Heart left ventricle (tissue), 16 donors: ENCODE measurements at regions not wholly inside any gene's neighbourhood (a gene's known extent, or its start where the extent isn't known, plus 50 kb on each side); places are given as distances from the start of the nearest gene placed in this dataset.

Experiments used
- ATAC-seq, 4 donors: fragments of 200-7000 bp; cut with Tn5 transposase; one replicate each; pipeline ENCODE4 v1.9.1; 2020 to 2022; ENCODE audit warnings: moderate library complexity in 4 of 4, mild to moderate bottlenecking in 3 of 4, moderate number of reproducible peaks in 1 of 4
- DNase-seq, 5 donors: peaks; one replicate each; pipeline ENCODE4 v3.0.0-alpha.2; 2020
- H3K27ac ChIP-seq, 12 donors: fragments of 200-600 bp; sonication (generic) in 4 of 12; one replicate each; pipeline versions ENCODE4 v1.5.0 to v1.8.0; 2016 to 2022; ENCODE audit warnings: mild to moderate bottlenecking in 2 of 12
- H3K27me3 ChIP-seq, 9 donors: fragments of 200-600 bp; sonication (generic) in 2 of 9; one replicate each; pipeline versions ENCODE4 v1.5.1 to v1.8.0; 2016 to 2022; ENCODE audit warnings: mild to moderate bottlenecking in 3 of 9
- H3K36me3 ChIP-seq, 9 donors: fragments of 200-600 bp; sonication (generic) in 2 of 9; one replicate each; pipeline versions ENCODE4 v1.5.0 to v1.8.0; 2018 to 2022; ENCODE audit warnings: mild to moderate bottlenecking in 2 of 9
- H3K4me1 ChIP-seq, 12 donors: fragments of 200-600 bp; sonication (generic) in 4 of 12; one replicate each; pipeline versions ENCODE4 v1.5.0 to v1.8.0; 2016 to 2022; ENCODE audit warnings: mild to moderate bottlenecking in 3 of 12
- H3K4me3 ChIP-seq, 12 donors: fragments of 200-600 bp; sonication (generic) in 4 of 12; one replicate each; pipeline versions ENCODE4 v1.5.0 to v1.8.0; 2017 to 2022; ENCODE audit warnings: mild to moderate bottlenecking in 9 of 12, moderate library complexity in 4 of 12
- H3K9me3 ChIP-seq, 12 donors: fragments of 200-600 bp; sonication (generic) in 4 of 12; one replicate each; pipeline versions ENCODE4 v1.5.0 to v1.8.0; 2016 to 2022; ENCODE audit warnings: mild to moderate bottlenecking in 1 of 12
- POLR2A ChIP-seq, 2 donors: fragments of 450-650 bp; IDR thresholded peaks; one replicate each; pipeline ENCODE4 v1.6.1; 2017; ENCODE audit warnings: antibody characterized with exemption in 2 of 2, mild to moderate bottlenecking in 2 of 2, moderate library complexity in 2 of 2
- WGBS, 4 donors: extraction: QIAGEN DNeasy Blood & Tissue Kit in 2 of 4; methylation state at CpG; one replicate each; pipeline versions ENCODE4 v1.1.5 to v1.1.7; 2013 to 2018; 5-methylcytosine and 5-hydroxymethylcytosine counted together
- intact Hi-C, 10 donors: fragments of 100-400 bp; cut with DNase I; formaldehyde crosslinking; loops; one replicate each; pipeline versions ENCODE4 v1.11.1 to v1.14.2; 2022
- TF ChIP-seq, protein P1 (sequence below), 12 donors: fragments of 200-600 bp; sonication (generic) in 4 of 12; IDR thresholded peaks; one replicate each; pipeline versions ENCODE4 v1.5.0 to v1.8.0; 2018 to 2022; ENCODE audit warnings: antibody characterized with exemption in 12 of 12, mild to moderate bottlenecking in 5 of 12
- donor health status: ischemic (EF 13 %, LVEDD 7.1; RV severe dilation, severe dysfunction).
- donor health status: healthy with polysubstance abuse.
- donor health status: DM: no; HTN: yes; CAD: no.
- donor health status: DM: no; HTN: no; CAD: no.
- donor health status: ischemic (EF 25% LVEDD 6.9; RV normal size, moderate dysfunction).
- donor health status: ischemic (EF 25% LVEDD 5.7; RV mildly dilated, moderate dysfunction).
- donor health status: healthy.
- donor health status: DM: yes; HTN: yes; CAD: no.
- donor health status: ischemic (EF 35%, LVEDD 5.7; RV mildly dilated, moderate dysfunction).
- donor health status: nonischemic (EF 11% LVEDD 7.7; RV severe dilation, severe dysfunction).
- donor health status: DM: yes; HTN: yes; CAD: no.
- donor health status: PGD.
- donor health status: ischemic (EF 29% LVEDD 5.4; RV normal size, mild dysfunction).
- donor health status: nonischemic (EF 23%, LVEDD 6.1; RV moderate dilation, normal function).

GRCh38 chr9:70478963-70479641 is 64.6 kb upstream of the KLF9 start:
- Histone ChIP-seq H3K4me1 (peaks cover 20 to 91% (median 52%) of the 10 kb centered on the region in 12 donors), H3K9me3 (no peaks in the 10 kb centered on the region), H3K36me3 (no peaks in the 10 kb centered on the region), H3K27me3 (no peaks in the 10 kb centered on the region), H3K27ac (peak overlapping the region; percentile 86 to 97 (median 92)), H3K4me3 (no peak overlapping the region)
- intact Hi-C loops: loop anchor here in 2 of 10 donors (5.0 kb wide), 2 partner anchors 52 to 57 kb away; no protein-coding TSS in a partner anchor
- 74 to 84% (median 80%) methylated on average over 3 of the region's 3 CpGs for WGBS, 4 donors
- ATAC-seq: no peak
- TF ChIP-seq POLR2A (IDR thresholded peaks at IDR 0.05): no peak
- TF ChIP-seq, protein P1, sequence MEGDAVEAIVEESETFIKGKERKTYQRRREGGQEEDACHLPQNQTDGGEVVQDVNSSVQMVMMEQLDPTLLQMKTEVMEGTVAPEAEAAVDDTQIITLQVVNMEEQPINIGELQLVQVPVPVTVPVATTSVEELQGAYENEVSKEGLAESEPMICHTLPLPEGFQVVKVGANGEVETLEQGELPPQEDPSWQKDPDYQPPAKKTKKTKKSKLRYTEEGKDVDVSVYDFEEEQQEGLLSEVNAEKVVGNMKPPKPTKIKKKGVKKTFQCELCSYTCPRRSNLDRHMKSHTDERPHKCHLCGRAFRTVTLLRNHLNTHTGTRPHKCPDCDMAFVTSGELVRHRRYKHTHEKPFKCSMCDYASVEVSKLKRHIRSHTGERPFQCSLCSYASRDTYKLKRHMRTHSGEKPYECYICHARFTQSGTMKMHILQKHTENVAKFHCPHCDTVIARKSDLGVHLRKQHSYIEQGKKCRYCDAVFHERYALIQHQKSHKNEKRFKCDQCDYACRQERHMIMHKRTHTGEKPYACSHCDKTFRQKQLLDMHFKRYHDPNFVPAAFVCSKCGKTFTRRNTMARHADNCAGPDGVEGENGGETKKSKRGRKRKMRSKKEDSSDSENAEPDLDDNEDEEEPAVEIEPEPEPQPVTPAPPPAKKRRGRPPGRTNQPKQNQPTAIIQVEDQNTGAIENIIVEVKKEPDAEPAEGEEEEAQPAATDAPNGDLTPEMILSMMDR (IDR thresholded peaks at IDR 0.05): no peak
- no peak for DNase-seq

- intact Hi-C loops: loop anchor here in 2 of 10 donors (5.0 kb wide), 2 partner anchors 51 to 56 kb away; no protein-coding TSS in a partner anchor
- no peaks in the 10 kb centered on the region for H3K36me3 ChIP-seq
- TF ChIP-seq, protein P1 (IDR thresholded peaks at IDR 0.05): no peak
- no peak for TF ChIP-seq POLR2A (IDR thresholded peaks at IDR 0.05)
Measured at GRCh38 chr9:70477907-70478480, 63.5 kb upstream of the KLF9 start.

DNA sequence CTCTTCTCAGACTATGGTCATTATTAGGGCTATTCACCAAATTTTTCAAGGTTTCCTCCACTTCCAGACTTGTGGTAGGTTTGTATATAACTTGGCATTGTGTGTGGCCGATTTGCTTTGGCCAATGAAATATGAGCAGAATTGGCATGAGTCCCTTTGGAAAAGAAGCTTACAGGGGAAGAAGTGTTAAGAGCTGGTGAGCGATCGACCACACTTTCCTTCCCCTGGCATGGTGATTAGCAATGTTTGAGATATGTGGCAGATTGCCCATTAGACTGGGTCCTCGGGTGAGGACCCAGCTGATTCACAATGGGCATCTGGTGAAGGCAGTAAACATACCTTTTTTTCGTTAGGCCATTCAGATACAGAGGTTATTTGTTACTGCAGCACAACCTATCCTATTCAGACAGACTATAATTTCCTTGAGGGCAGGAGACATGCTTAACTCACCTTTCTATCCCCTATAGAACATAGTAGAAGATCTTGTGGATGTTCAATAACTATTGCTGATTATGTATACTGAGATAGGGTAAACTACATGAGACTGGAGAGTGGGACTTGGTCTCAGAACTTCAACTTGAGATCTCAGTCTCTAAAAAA is 62.8 kb upstream of the KLF9 start:
- peak overlapping the region in 4 of 12 donors; percentile 15 to 95 (median 92) for H3K27ac ChIP-seq
- TF ChIP-seq POLR2A (IDR thresholded peaks at IDR 0.05): no peak
- TF ChIP-seq, protein P1 (IDR thresholded peaks at IDR 0.05): no peak
- ATAC-seq (no peak), DNase-seq (no peak)
- H3K27me3 ChIP-seq: no peaks in the 10 kb centered on the region
- H3K36me3 ChIP-seq: no peaks in the 10 kb centered on the region
- no peak overlapping the region for H3K4me3 ChIP-seq
- no peaks in the 10 kb centered on the region for H3K9me3 ChIP-seq
- peaks cover 15 to 99% (median 55%) of the 10 kb centered on the region in 12 donors for H3K4me1 ChIP-seq
- 74 to 88% (median 82%) methylated on average over 5 of the region's 5 CpGs for WGBS, 4 donors
- intact Hi-C loops: loop anchor here in 2 of 10 donors (5.0 kb wide), 2 partner anchors 50 to 55 kb away; no protein-coding TSS in a partner anchor

More at GRCh38 chr9:70477907-70478480, 63.5 kb upstream of the KLF9 start:
- Histone ChIP-seq H3K4me1 (peaks cover 14 to 94% (median 48%) of the 10 kb centered on the region in 12 donors), H3K9me3 (no peaks in the 10 kb centered on the region), H3K27me3 (no peaks in the 10 kb centered on the region), H3K4me3 (no peak overlapping the region), H3K27ac (peak overlapping the region in 8 of 12 donors; percentile 2 to 95 (median 90))
- WGBS, 4 donors: 43 to 53% (median 49%) methylated on average over 2 of the region's 2 CpGs
- DNase-seq: no peak
- no peak for ATAC-seq

GRCh38 chr9:70475211-70475610 is 60.8 kb upstream of the KLF9 start:
- no peak for DNase-seq
- H3K4me1 ChIP-seq: peaks cover 15 to 99% (median 55%) of the 10 kb centered on the region in 12 donors
- TF ChIP-seq, protein P1 (IDR thresholded peaks at IDR 0.05): no peak
- no peak for TF ChIP-seq POLR2A (IDR thresholded peaks at IDR 0.05)
- peak overlapping the region in 10 of 12 donors; percentile 20 to 95 (median 58) for H3K27ac ChIP-seq
- peak in 1 of 4 donors; percentile 28 for ATAC-seq
- H3K4me3 ChIP-seq: no peak overlapping the region
- no peaks in the 10 kb centered on the region for H3K27me3 ChIP-seq
- WGBS, 4 donors: 23 to 29% (median 27%) methylated on average over 2 of the region's 2 CpGs
- intact Hi-C loops: loop anchor here in 2 of 10 donors (5.0 kb wide), 2 partner anchors 48 to 53 kb away; no protein-coding TSS in a partner anchor
- no peaks in the 10 kb centered on the region for H3K36me3 ChIP-seq
- no peaks in the 10 kb centered on the region for H3K9me3 ChIP-seq
